Gastrocnemius medialis (tissue), 4 donors: ENCODE measurements at regions not wholly inside any gene's neighbourhood (a gene's known extent, or its start where the extent isn't known, plus 50 kb on each side); places are given as distances from the start of the nearest gene placed in this dataset.
"Not testable (repeated sequence)": the region's sequence is repeated elsewhere in the genome, so short reads cannot be mapped to it uniquely, and the experiment has no call there.

Experiments
- CTCF ChIP-seq, 5 experiments: fragments of 450-650 bp in 3 of 5; fragments of 200-600 bp in 2 of 5; sonication (generic) in 2 of 5; IDR thresholded peaks in 4 of 5; conservative IDR thresholded peaks in 1 of 5; 1 replicate in 4 of 5; 2 replicates in 1 of 5; pipeline ENCODE4 v1.5.1; 2016 to 2019; ENCODE audit warnings: antibody characterized with exemption in 5 of 5, mild to moderate bottlenecking in 3 of 5, moderate library complexity in 3 of 5
- POLR2A ChIP-seq, 2 donors: fragments of 450-650 bp; IDR thresholded peaks; one replicate each; pipeline ENCODE4 v1.6.1; 2017; ENCODE audit warnings: antibody characterized with exemption in 2 of 2, mild to moderate bottlenecking in 2 of 2, moderate library complexity in 2 of 2

- not testable (repeated sequence) for TF ChIP-seq CTCF (IDR thresholded peaks at IDR 0.05 in 4 of 5, conservative IDR thresholded peaks at IDR 0.05 in 1 of 5); POLR2A (IDR thresholded peaks at IDR 0.05)
Measured at GRCh38 chr4:132351606-132352005, 797.5 kb upstream of the PCDH10 start.
